HG03064 (cell line): ENCODE measurements at regions not wholly inside any gene's neighbourhood (a gene's known extent, or its start where the extent isn't known, plus 50 kb on each side); places are given as distances from the start of the nearest gene placed in this dataset.
"Not testable (repeated sequence)": the region's sequence is repeated elsewhere in the genome, so short reads cannot be mapped to it uniquely, and the experiment has no call there.

ENCODE experiments used
- ATAC-seq: cut with Tn5 transposase; IDR thresholded peaks from one replicate; pipeline ENCODE4 v1.9.1; 2021; ENCODE audit warnings: low read depth; ENCODE audit not compliant: unreplicated experiment

DNA sequence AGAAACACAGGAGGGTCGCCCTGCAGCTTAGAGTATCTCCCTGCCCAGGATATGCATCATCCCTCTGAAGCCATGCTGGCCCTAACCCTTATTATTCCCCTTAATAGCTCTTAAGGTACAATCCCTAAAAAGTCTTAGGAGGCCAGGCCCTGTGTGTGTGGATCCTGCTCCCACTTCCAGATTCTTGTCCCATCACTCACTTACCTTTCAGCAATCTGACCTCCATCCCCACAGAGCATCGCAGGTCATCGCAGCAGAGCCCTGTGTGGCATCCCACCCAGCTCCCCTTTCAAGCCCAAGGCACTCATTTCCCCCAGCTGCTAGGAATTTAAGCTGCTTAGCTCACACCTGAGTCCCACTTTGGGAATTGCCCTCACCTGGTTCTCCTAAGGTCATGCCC lies 223.8 kb upstream of the SMLR1 start:
- ATAC-seq: no peak

DNA sequence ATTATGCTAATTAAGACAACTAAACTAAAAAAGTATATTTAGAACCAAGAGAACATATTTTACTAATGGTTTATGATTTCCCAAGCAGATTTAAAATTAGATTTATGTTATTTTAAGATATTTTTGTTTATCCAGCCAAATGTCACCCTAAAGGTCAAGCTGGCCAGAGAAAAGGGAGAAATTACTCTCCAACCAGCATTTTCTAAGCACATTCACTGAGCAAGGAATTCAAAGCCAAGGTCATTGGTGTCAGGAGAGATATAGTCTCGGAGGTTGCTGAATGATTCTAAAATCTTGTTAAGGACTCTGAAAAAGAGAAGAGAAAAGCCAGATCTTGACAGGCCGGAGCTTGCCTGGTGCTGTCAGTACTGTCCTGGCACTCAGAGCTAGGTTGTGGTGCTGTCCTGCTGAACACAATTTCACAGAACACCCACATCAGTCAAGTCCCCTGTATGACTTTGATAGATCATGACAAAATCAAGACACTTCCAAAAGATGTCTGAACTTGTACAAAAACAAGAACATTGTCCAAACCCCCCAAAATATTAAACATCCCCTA lies 222.3 kb upstream of the SMLR1 start:
- no peak for ATAC-seq

DNA sequence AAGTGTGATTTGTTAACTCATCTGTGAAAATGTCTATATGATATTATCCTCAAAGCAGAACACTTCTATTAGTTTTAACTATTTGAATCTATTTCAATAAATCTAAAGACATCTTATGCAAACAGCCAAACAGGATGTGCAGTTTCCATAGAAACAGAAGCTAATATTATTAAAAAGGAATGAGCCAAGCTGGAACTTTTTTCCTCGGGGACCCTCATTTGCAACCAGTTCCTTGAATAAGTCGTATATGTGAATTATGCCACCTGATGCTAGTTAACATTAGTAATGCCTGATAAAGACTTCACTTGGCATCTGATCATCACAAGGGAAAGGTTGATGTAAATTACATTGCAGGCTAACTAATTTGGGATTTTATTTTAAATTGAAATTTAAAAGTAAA lies 216.9 kb upstream of the SMLR1 start:
- ATAC-seq: no peak

DNA sequence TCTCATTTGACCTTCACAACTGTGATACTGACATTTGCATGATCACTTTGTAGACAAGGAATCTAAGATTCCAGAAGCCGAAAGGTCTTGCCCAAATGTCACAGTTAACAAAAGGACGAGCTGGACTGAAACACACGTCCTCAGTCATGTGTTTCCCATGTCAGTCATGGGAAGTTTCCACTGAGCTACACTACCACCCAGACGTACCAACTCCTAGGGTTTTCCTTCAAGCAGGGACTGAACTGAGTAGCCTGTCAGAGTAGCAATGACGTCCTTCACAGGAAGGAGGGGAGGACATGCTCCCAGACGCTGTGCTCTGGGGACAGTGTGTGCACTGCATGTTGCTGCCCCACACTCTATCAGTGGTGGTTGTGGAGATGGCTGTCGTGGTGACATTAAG lies 215.8 kb upstream of the SMLR1 start:
- ATAC-seq: no peak

DNA sequence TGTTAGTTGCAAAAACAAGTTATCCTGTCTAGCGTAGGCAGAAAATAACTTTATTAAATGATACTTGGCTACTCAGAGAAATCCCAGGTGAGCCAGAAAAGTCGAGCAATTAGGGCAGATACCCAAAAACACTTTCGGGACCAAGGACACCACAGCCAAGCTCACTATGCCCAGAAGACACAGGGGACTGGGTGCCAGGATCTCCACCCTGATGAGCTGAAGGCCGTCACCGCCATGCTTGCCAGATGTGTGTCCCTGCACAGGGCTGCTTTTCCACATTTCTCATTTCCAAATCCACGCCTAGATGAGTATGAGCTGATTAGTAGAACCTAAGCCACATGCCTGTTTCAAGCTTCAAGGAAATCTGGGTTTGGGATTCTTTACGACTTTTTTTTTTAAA lies 214.0 kb upstream of the SMLR1 start:
- no peak for ATAC-seq

DNA sequence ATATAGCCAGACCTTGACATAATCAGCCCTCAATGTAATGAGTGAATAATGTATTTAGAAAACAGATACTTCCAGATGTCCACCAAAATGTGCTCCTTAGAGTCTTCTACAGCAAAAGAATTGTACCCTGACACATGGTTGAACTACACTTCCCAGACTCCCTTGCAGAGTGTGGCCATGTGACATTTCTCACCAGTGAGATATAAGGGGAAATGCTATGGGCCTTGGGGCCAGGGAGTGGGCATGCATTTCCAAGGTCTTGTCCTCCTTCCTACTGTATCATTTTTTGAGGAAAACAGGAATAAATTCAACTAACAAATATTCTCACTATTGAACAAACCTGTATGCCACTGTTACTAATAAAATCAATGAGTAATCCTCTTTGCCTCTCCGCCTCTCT lies 211.4 kb upstream of the SMLR1 start:
- no peak for ATAC-seq

DNA sequence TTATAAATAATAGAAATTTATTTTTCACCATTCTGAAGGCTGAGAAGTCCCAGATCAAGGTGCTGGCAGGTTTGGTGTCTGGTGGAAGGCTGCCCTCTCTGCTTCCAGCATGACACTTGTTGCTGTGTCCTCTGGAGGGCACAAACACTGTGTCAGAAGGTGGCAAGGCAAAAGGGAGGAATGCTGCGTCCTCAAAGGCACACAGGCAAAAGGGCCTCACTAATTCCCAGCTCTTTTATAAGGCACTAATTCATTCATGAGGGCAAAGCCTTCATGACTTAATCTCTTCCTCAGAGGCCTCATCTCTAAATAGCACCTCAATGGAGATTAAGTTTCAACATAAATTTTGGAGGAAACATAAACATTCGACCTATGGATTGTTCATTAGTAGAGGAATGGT lies 209.5 kb upstream of the SMLR1 start:
- ATAC-seq: no peak

DNA sequence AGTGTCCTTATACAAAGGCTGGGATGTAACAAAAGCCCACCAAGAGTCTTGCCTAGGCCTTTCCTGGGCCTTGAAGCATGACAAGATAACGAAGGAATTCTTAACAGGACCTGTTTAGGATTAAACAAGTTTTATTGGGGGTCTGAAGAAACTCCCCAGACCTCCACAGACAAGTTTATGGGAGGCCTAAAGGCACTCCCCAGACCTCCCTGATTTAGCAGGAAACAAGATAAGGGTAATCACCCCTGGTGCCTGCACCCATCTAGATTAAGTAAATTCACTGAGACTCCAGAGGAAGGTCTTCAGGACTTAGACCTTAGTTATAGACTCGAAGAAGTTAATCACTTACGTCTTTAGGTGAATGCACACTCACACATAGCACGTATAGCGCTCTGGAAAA lies 208.4 kb upstream of the SMLR1 start:
- not testable (repeated sequence) for ATAC-seq

DNA sequence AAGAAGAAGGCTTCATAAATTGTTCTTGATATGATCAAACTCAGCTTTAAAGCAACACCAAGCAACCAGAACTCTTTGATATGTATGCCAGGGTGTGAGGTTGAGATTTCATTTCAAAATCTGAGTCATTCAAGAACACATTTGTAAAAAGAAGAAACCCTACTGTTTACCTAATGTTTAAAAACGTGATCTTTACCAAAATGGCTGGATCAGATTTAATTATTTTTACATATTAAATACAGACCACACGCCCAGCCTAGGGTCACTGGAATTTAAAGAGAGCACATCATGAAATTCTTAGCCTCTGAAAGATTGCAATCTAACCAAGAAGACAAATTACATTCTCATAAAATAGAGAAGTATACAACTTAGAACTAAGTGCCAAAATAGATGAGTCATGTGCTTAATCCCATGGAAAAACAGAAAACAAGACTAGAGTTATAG lies 206.8 kb upstream of the SMLR1 start:
- no peak for ATAC-seq

DNA sequence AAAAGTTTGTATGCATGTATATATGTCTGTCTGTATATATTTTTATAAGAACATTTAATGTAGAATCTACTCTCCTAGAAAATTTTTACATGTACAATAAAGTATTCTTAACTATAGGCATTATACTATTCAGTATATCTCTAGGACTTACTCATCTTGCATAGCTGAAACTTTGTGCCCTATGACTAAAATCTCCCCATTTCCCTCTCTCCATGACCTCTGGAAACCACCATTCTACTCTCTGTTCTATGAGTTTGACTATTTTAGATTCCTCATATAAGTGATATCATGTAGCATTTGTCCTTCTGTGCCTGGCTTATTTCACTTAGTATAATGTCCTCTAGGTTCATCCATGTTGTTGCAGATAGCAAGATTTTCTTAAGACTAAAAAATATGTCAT lies 205.1 kb upstream of the SMLR1 start:
- ATAC-seq: no peak

DNA sequence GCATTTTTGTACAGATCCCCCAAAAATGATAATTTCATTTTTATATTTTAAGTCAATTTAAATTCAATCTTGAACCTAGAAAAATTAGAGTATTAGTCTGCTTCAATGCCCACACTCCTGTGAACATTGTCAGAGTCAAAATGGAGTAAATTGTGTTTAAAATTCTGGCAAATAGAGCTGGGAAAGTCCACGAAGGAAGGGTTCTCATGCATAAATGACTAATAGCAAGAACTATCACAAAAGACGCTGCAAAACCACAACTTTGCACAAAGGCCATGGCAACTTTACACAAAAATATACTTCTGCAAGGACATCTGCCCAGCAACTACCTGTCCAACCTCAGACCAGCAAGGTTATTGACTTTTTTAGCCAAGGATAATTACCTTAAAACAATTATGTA lies 203.2 kb upstream of the SMLR1 start:
- ATAC-seq: no peak

DNA sequence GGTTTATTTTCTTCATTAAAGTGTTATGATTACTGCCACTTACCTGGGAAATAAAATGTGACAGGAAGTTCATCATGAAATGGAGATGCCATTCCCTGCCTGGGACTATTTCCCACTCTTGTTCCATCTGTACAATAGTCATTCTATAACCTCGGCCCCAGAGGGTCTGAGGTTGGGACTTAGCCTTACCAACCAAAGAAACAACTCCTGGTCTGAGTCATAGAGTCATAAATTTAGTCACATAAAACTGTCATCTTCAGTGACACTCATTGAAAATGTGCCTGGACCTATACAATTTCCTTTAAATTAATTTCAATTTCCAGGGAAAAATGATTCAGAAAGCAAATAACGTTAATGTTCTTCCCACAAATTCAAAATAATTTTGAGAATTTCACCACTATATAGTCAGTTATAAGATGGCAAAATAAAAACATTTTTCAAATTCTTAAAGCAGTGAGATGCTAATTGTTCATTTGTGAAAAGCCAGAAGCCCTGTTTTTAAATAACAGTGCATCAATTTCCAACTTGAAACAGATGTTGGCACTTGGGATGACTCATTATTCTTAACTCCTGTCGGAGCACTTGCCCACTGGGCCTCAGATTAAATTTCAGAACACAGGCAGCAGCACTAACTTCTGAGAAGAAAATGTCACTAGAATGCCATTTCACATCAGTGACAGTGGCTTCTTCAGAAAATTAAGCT lies 201.2 kb upstream of the SMLR1 start:
- ATAC-seq: peak; percentile 83

DNA sequence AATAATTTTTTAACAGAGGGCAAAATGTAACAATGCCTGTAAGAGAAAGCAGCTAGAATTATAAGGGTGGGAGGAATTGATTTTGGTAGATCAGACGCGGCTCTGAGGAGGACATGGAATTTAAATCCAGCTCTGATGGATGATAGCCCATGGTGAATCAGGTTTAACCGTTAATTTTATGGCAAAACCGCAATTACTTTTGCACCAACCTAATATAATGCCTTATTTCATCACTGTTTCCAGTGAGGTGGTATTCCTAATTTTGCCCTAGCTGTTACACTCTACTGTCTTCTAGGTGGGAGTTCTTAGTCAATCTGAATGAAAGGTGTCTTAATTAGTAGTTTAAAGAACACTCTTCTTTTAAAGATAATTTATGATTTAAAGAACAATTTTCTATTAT lies 198.3 kb upstream of the SMLR1 start:
- no peak for ATAC-seq

DNA sequence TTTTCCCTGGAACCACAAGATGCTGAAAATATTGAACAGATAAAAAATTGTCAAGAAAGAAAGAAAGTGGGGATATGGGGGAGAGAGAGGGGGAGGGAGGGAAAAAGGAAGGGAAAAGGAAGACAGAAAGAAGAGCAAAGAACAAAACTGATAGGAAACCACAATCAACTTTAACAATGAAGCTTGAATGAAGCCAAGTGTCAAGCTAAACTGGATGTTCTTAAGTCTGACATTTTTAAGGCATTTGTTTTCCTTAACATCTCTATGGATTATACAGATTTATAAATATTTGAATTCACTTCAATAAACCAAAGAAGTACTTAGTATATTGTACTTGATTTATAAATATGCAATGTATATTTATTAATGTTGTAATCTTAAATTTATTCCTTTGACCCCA lies 197.6 kb upstream of the SMLR1 start:
- no peak for ATAC-seq

DNA sequence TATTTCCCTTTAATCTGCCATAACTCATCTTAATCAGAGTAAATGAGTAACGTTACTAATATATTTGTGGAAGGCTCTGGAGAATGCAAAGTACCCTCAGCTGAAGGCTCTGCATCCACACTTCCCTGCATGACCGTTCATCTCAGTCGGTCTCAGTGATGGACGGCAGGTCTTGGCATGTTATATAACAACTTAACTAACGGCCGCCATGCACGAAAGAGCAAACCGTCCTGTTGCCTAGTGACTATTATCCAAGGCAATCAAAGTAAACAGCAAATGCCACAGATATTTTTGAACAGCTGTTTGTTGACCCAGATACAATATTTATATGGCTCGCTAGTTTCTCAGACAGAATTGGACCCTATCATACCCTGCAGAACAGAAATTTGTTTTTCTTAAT lies 194.9 kb upstream of the SMLR1 start:
- ATAC-seq: no peak

DNA sequence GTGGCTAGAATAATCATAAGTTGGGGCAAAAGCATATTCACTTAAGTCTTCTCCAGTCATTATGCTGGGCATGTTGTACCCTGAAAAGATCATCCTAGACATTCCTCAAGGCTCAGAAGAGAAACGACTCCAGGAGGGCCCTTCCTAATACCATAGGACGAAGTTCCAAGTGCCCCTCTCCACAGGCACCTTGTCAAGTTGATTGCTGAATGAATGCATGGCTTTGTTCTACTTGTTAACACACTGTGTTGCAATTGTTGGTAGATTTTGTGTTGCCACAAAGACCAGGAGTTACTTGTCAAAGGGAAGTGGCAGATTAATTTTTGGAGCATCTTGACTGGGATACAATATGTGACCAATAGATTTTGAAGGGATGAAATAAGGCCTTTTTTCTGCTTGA lies 194.3 kb upstream of the SMLR1 start:
- ATAC-seq: no peak

DNA sequence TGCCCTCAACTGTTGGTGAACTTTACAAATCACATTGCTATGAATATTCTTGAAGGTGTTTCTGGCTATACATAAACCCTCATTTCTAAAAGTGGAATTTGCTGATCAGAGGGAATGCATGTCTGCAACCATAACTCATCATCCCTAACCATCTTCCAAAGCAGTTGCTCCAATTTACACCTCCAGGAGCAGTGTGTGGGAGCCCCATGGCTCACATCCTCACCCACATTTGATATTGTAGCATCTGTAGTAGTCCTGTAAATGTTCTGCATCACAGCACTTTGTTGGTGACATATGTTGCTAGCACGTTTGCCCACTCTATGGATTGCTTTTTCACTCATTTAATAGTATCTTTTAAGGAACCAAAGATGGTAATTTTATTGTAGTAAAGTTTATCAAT lies 183.8 kb upstream of the SMLR1 start:
- no peak for ATAC-seq

DNA sequence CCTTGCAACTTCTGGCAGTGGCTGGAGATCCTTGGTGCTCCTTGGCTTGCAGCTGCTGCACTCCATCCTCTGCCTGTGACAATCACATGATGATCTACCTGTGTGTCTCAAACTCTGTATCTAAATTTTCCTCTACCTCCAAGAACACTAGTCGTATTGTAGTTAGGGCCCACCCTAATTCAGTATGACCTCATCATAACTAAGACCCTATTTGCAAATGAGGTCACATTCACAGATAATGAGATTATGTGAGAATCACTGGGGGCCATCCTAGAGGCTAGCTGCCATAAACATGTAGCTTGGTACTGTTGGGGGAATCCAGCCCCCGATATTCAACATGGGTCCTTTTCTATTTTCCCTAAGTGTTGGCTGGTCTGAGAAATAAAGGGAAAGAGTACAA lies 183.0 kb upstream of the SMLR1 start:
- no peak for ATAC-seq

DNA sequence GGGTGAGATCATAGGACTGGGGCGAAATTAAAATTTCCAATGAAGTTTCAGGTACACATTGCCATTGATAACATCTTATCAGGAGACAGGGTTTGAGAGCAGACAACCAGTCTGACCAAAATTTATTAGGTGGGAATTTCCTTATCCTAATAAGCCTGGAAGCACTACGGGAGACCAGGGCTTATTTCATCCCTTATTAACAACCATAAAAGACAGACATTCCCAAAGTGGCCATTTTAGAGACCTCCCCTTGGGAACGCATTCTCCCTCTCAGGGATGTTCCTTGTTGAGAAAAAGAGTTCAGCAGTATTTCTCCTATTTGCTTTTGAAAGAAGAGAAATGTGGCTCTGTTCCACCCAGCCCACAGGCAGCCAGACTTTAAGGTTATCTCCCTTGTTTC lies 182.4 kb upstream of the SMLR1 start:
- not testable (repeated sequence) for ATAC-seq

DNA sequence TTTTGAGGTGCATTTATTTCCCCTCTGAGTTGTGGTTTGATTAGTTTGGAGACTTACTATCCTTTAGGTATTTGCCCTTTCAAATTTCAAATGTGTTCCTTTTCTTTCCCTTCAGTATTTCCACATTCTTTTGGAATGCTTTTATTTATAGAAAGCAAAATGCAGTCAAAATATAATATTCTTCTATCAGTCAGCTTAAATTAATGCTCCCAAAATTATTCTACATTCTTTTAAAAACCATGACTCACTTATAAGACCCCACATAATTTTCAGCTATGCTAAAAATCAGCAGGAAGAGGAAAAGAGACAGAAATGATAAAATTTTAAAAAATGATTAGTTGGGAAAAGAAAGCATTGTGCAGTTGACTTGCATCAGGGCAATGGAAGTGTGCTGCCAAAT lies 180.0 kb upstream of the SMLR1 start:
- ATAC-seq: no peak

DNA sequence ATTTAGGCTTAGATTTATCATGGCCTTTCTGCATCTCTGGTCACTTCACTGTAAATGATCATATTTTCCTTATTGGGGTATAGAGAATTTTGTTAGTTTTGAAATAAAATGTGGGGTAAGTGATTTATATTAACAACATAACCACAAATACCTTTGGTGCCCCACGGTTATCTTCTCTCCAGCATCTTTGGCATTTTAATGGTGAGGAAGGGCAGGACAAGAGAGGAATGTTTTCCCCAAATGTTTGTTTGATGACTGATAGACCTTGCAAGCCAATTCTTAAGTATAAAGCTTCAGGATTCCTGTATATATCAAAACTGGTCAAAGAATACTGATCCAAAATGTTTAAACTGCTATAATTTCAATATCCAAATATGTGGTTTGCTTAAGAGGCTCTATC lies 171.6 kb upstream of the SMLR1 start:
- no peak for ATAC-seq

DNA sequence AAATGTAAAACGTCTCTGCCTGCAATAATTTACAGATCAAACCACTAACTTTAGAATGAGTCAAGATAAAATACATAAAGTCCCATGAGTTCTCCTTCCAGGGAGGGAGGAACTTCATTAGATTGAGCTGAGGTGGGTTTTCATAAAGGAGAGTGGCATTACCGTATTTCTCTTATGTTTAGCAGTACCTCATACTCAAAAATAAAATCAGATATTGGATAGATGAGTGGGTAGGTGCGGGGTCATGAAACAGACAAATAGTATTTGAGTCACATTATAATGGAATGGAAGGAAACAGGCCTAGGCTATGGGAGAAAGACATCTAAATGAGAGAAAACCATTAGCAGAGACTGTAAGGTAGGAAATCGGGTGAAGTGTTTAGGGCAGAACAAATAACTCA lies 166.1 kb upstream of the SMLR1 start:
- no peak for ATAC-seq

DNA sequence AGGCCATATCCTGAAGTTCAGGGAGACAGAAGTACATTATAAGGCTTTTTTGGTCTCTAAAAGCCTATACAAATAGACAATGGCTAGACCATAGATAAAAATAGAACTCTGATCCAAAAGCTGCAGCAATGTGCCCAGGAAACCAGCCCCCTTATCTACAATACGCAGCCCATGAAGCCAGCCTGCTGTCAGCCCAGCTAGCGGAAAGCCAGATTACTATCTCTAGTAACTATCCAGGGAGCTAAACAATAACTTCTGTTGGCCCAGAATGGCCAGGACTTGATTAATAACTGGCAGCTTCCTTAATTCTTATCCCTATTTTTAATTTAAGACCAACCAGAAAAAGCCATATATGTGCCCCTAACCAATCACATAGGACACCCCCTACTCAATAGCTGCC lies 160.4 kb upstream of the SMLR1 start:
- no peak for ATAC-seq
